Epithelial cell of prostate (primary cell): ENCODE measurements at regions not wholly inside any gene's neighbourhood (a gene's known extent, or its start where the extent isn't known, plus 50 kb on each side); places are given as distances from the start of the nearest gene placed in this dataset.

Source experiments
- DNase-seq: peaks from one replicate; pipeline ENCODE4 v3.0.0-alpha.2; 2011; ENCODE audit warnings: low read depth, low spot score
- H3K27ac ChIP-seq: fragments of 450-650 bp; 2 replicates; pipeline ENCODE4 v1.5.1; 2017; ENCODE audit warnings: mild to moderate bottlenecking

DNA sequence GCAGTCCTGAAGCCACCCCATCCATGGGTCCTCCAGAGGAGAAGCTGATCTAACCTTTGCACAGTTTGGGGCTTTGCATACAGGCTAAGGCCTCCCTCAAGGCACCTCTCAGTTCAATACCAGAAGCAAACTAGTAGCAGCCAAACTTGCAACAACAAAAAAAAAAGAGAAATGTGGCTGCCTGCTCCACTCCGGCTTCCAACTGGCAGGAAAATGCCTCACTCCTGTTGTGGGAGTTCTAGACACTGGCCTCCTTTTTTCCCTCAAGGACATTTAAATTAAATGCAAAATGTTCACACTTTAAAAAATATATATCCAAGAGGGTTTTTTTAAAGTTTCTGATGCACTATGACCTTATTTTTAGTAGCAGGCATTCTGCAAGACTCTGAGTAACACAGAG lies 216.0 kb upstream of the TPM1 start:
- no peak overlapping the region for H3K27ac ChIP-seq
- DNase-seq = no peak

- no peak overlapping the region for H3K27ac ChIP-seq
- DNase-seq = no peak
These were observed 214.2 kb upstream of the TPM1 start for GRCh38 chr15:62828364-62828763.

DNA sequence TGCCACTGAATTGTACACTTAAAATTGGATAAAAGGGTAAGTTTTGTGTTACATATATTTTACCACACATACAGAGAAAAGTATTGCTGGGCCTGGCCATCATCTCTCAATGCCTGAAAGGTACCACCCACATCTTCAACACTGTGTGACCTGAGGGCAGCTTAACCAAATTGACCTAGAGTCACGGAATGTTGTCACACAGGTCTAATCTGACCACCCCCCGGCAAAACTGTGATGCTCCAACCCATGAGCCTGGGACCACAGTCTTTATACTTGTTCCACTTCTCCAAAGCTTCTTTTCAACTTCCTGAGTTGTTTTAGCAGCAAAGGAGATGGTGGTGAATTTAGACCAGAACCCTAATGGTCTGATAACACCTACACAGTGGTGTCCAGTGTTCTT lies 210.3 kb upstream of the TPM1 start:
- no peak for DNase-seq

DNA sequence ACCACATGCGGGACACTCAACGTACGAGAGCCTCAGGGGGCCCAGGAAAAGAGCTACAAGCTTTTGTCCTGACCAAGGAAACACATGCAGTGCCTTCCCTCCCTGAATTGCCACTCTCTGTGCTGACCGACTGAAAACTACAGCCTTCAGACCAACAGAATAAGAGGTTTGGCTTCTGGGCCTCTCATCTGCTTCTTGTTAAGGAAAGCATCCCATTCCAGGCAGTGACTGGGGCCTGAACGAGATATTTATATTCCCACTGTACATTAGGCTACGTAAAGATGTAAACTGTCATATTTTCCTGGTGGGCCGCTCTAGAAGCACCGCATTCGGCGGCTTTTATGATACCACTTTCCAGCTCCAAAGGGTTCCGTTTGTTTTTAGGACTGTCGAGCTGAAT lies 208.9 kb upstream of the TPM1 start:
- H3K27ac ChIP-seq = no peak overlapping the region
- no peak for DNase-seq

More for the DNA sequence above, 210.3 kb upstream of the TPM1 start:
- no peak overlapping the region for H3K27ac ChIP-seq

DNA sequence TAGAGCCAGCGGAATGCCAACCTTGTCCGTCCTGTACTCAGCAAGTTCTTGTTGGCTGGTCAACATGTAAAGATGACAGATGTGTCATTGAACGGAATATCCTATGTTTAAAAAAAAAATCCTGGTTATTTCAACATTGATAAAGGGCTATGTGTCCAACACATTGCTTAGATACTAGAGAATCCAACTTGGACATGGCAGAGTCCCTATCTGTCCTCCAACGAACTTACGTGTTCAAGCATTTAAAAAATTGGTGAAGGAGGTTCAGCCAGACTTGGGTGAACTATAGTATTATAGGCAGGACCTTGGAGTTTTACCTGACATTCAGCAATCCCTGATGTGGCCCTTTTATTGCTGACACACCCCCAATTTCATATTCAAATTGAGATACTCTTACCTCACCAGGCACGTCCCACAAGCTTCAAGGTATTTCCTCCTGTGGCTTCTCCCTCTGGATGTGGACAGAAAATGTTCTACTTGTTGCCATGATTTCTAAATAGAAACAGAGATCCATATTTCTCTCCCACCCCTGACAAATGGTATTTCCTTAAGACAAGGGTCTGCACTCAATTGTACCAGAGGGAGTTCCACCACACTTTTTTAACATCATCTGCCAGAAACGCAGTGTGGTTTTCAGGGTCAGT lies 207.7 kb upstream of the TPM1 start:
- no peak for DNase-seq
- no peak overlapping the region for H3K27ac ChIP-seq

- no peak overlapping the region for H3K27ac ChIP-seq
- DNase-seq = no peak
These were observed 207.2 kb upstream of the TPM1 start for GRCh38 chr15:62835351-62835750.

GRCh38 chr15:62835762-62836161 lies 206.8 kb upstream of the TPM1 start:
- H3K27ac ChIP-seq = no peak overlapping the region
- DNase-seq = no peak

- no peak for DNase-seq
- H3K27ac ChIP-seq = no peak overlapping the region
These were observed 201.8 kb upstream of the TPM1 start for GRCh38 chr15:62840526-62841268.

GRCh38 chr15:62841269-62841628 lies 201.3 kb upstream of the TPM1 start:
- DNase-seq = no peak

GRCh38 chr15:62841891-62842559 lies 200.5 kb upstream of the TPM1 start:
- DNase-seq = no peak
- no peak overlapping the region for H3K27ac ChIP-seq

More at GRCh38 chr15:62841269-62841628, 201.3 kb upstream of the TPM1 start:
- H3K27ac ChIP-seq = no peak overlapping the region

GRCh38 chr15:62843311-62843710 lies 199.2 kb upstream of the TPM1 start:
- H3K27ac ChIP-seq = no peak overlapping the region
- DNase-seq = no peak

DNA sequence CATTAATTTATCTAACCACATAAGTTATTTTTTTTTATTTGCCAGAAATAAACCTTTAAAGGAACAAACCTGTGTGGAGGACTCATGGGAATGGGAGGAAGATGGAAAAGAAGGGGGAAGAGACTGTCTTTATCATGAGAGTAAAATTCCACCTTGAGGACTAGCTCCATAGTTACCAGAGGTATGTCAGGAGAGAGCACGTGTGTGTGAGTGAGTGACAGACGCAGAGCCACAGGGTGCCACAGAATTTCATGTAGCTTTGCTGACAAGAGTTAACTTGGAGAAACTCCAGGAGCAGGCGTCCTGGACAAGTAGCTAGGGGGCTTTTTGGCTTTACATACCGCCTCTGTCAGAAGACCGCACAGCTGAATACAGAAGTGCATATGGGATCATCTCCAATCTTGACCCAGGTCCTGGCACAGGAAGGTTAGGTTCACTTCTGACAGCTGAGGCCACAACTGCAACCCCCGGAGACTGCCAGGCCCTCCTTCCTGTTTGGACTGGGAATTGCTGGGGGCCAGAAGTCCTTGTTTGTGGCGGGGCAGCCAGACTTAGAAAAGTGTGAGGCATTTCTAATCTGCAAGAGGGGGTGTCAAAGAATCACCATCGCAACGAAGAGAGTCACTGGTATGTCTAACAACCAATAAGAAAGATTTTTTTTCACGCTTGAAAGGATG lies 197.8 kb upstream of the TPM1 start:
- no peak for DNase-seq
- H3K27ac ChIP-seq = no peak overlapping the region

GRCh38 chr15:62845241-62846126 lies 197.1 kb upstream of the TPM1 start:
- no peak overlapping the region for H3K27ac ChIP-seq
- no peak for DNase-seq

DNA sequence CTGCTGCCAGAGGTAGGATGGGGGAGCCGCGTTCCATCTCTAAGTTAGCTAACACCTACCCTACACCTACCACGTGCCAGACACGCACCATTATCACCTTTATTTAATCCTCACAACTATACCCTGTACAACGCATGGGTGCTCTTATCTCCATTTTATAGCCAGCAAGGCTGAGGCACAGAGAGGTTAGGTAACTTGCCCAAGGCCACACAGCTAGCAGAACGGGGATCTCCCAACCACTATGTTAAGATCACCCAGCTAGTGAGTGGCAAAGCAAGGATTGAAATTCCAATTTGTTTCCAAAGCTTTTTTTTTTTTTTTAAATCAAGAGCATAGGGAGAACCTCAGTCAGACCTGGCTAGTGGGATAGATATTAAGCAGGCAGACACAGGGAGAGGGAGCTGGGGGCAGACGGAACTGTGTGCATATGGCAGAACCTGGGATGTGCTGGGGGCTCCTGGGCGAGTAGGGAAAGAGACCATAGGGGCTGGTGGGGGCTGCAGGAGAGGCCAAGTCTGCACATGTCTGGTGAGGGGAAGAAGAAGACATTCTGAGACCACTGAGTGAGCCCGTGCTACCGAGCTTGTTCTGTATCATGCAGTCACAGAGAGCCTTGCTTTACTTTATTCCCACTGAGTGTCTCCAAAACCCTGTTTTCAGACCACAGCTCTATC lies 196.3 kb upstream of the TPM1 start:
- no peak overlapping the region for H3K27ac ChIP-seq
- DNase-seq = no peak

DNA sequence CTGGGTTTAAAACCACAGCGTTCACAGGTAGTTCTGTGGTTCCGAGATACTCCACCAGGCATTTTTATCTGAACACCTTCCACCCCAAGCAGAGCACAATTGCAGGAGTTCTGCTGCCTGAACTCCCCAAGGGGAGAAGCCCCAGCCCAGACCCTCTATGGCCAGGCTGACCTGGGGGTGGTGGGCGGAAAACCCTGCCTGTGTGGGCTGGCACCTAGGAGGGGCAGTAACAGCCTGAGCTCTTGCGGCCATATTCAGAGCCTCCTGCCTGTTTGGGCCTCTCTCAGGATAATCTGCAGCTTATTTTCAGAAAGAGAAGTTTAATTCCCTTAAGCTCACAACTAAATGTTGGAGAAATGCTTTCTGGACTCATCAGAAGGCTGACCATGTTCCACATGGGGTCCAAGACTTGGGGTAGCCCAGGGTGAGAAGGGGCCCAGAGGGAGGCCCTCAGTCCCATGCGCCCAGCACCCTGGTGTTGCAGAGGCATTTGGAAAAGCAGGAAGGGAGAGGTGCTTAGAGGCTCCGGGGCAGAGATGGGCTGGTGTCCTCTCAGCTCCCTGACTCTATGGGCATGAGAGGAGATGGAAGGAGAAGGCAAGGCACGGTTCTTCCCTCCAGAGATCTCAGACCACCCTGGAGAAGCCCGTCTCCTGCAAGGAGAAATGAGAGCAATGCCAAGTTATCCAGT lies 195.6 kb upstream of the TPM1 start:
- no peak overlapping the region for H3K27ac ChIP-seq
- no peak for DNase-seq

DNA sequence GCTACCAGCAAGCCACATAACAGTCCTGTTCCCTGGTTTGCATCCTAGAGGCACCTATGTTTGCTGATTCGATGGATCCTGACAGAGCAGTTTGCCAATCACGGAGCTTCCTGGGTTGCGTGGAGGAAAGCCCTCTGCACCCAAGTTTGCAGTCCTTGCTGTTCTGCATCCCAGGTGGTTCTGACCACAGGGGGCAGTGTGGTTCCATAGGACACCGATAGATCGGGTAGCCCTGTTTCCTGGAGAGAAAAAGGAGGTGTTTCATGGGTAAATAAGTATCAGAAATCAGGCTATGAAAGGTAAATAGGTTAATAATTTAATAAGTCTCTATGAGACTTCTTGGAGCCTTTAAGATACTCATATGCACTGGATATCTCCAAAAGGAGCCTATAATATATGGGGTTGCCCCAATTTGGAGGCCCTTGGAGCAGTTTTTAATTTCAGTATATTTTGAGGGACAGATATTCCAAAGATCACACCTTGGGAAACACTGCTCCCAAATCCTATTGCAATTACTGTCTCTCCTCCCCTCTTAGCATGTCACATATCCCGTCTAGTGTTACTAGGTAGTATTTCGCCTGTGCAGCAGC lies 194.6 kb upstream of the TPM1 start:
- H3K27ac ChIP-seq = no peak overlapping the region
- DNase-seq = no peak

GRCh38 chr15:62848632-62849050 lies 193.9 kb upstream of the TPM1 start:
- no peak for DNase-seq
- no peak overlapping the region for H3K27ac ChIP-seq

DNA sequence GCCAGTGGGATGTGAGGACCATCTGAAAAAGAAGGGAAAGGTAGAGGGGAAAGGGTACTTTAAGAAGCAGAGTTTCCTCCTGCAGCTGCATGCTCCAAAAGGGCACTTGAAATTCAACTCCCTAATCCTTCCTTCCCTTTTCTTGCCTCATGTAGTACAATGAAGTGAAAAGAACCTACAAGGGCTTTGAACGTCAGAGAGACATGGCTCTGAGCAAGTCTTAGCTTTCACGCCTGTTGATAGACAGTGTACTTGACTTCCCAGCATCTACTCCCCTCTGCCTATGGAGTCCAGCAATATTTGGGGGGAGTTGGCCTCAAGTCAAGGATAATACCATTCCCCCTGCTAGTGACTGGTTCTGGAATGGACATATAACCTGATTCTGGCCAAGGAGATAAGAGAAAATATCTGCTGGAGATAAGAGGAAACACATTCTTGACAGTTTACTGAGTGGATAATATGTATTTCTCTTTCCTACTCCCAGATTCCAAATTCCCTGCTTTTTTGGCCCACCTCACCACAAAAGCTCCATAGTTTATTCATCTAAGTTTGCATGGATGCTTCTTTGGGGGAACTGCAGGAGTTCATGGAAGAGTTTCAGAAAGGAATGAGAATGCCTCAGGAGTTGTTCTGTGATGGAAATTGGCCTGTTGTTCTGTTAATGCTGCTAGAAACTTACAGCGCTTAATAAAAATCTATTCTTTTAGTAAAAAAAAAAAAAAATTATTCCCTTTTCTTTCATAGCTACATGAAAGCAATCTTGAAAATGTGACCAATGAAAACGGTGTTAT lies 193.0 kb upstream of the TPM1 start:
- no peak overlapping the region for H3K27ac ChIP-seq
- no peak for DNase-seq
